ENCODE measurements at regions not wholly inside any gene's neighbourhood (a gene's known extent, or its start where the extent isn't known, plus 50 kb on each side); places are given as distances from the start of the nearest gene placed in this dataset.

DNA sequence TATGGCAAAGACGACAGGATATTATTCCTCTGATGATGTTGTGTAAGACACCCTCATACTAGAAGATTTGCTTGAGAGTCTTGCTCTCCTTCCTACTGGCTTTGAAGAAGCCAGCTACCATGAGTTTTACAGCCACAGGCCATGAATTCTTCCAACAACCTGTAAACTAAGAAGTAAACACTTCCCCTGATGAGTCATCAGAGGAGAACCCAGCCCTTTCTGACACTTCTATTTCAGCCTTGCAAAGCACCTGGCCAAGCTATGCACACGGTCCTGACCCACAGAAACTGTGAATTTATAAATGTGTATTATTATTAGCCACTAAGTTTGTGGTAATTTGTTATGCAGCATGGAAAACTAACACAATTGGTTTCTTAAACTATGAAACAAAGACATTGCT, 288.8 kb upstream of the ADAMTSL1 start:
- Histone ChIP-seq H3K9me3 (ENCODE audit: control insufficient read depth, insufficient read depth, low read depth, low read length) (no peaks in the 10 kb centered on the region), H3K27me3 (ENCODE audit: control insufficient read depth, insufficient read depth, low read length) (no peaks in the 10 kb centered on the region), H3K79me2 (ENCODE audit: control insufficient read depth, insufficient read depth, low read length) (no peaks in the 10 kb centered on the region), H2AFZ (ENCODE audit: low read length) (no peak overlapping the region), H3K9ac (ENCODE audit: insufficient read depth, low read length) (no peak overlapping the region), H3K36me3 (ENCODE audit: control insufficient read depth, insufficient read depth, low read length) (no peaks in the 10 kb centered on the region), H4K20me1 (ENCODE audit: control insufficient read depth, extremely low read depth, insufficient read depth, low read length) (no peaks in the 10 kb centered on the region), H3K4me3 (replicated peaks in 1 of 4; ENCODE audit: control extremely low read depth in 1 of 4, insufficient read depth in 1 of 4, low read depth in 3 of 4, low read length in 4 of 4) (no peak overlapping the region), H3K27ac (ENCODE audit: insufficient read depth, low read length) (no peak overlapping the region), H3K4me2 (ENCODE audit: extremely low read depth, insufficient read depth, low read length) (no peak overlapping the region), H3K4me1 (ENCODE audit: control insufficient read depth, extremely low read depth, insufficient read depth, low read length) (no peaks in the 10 kb centered on the region)
- DNase-seq (ENCODE audit: low read depth in 2 of 2), result no peak
- TF ChIP-seq, protein P1, sequence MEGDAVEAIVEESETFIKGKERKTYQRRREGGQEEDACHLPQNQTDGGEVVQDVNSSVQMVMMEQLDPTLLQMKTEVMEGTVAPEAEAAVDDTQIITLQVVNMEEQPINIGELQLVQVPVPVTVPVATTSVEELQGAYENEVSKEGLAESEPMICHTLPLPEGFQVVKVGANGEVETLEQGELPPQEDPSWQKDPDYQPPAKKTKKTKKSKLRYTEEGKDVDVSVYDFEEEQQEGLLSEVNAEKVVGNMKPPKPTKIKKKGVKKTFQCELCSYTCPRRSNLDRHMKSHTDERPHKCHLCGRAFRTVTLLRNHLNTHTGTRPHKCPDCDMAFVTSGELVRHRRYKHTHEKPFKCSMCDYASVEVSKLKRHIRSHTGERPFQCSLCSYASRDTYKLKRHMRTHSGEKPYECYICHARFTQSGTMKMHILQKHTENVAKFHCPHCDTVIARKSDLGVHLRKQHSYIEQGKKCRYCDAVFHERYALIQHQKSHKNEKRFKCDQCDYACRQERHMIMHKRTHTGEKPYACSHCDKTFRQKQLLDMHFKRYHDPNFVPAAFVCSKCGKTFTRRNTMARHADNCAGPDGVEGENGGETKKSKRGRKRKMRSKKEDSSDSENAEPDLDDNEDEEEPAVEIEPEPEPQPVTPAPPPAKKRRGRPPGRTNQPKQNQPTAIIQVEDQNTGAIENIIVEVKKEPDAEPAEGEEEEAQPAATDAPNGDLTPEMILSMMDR (conservative IDR thresholded peaks at IDR 0.05 in 1 of 2, IDR thresholded peaks at IDR 0.05 in 1 of 2; ENCODE audit: low read depth in 1 of 2, low read length in 2 of 2), result no peak
- TF ChIP-seq EZH2 (IDR thresholded peaks at IDR 0.05; ENCODE audit: low read length, missing control alignments), result no peak

- H3K4me2 ChIP-seq (ENCODE audit: extremely low read depth, insufficient read depth, low read length), result no peak overlapping the region
- no peak for TF ChIP-seq EZH2 (IDR thresholded peaks at IDR 0.05; ENCODE audit: low read length, missing control alignments)
- TF ChIP-seq, protein P1 (conservative IDR thresholded peaks at IDR 0.05 in 1 of 2, IDR thresholded peaks at IDR 0.05 in 1 of 2; ENCODE audit: low read depth in 1 of 2, low read length in 2 of 2), result no peak
These were observed 285.0 kb upstream of the ADAMTSL1 start for GRCh38 chr9:18188971-18189370.

GRCh38 chr9:18189871-18190670, 283.9 kb upstream of the ADAMTSL1 start:
- TF ChIP-seq, protein P1 (conservative IDR thresholded peaks at IDR 0.05 in 1 of 2, IDR thresholded peaks at IDR 0.05 in 1 of 2; ENCODE audit: low read depth in 1 of 2, low read length in 2 of 2), result no peak
- TF ChIP-seq EZH2 (IDR thresholded peaks at IDR 0.05; ENCODE audit: low read length, missing control alignments), result no peak
- no peak overlapping the region for H3K27ac ChIP-seq (ENCODE audit: insufficient read depth, low read length)
- H3K36me3 ChIP-seq (ENCODE audit: control insufficient read depth, insufficient read depth, low read length), result no peaks in the 10 kb centered on the region
- no peak overlapping the region for H3K4me3 ChIP-seq (replicated peaks in 1 of 4; ENCODE audit: control extremely low read depth in 1 of 4, insufficient read depth in 1 of 4, low read depth in 3 of 4, low read length in 4 of 4)
- peak in 1 of 2 donors; percentile 17 for DNase-seq (ENCODE audit: low read depth in 2 of 2)
- H3K9ac ChIP-seq (ENCODE audit: insufficient read depth, low read length), result no peak overlapping the region
- no peaks in the 10 kb centered on the region for H3K4me1 ChIP-seq (ENCODE audit: control insufficient read depth, extremely low read depth, insufficient read depth, low read length)
- H3K79me2 ChIP-seq (ENCODE audit: control insufficient read depth, insufficient read depth, low read length), result no peaks in the 10 kb centered on the region
- no peaks in the 10 kb centered on the region for H4K20me1 ChIP-seq (ENCODE audit: control insufficient read depth, extremely low read depth, insufficient read depth, low read length)
- H3K27me3 ChIP-seq (ENCODE audit: control insufficient read depth, insufficient read depth, low read length), result no peaks in the 10 kb centered on the region
- no peaks in the 10 kb centered on the region for H3K9me3 ChIP-seq (ENCODE audit: control insufficient read depth, insufficient read depth, low read depth, low read length)
- no peak overlapping the region for H3K4me2 ChIP-seq (ENCODE audit: extremely low read depth, insufficient read depth, low read length)
- H2AFZ ChIP-seq (ENCODE audit: low read length), result no peak overlapping the region

More at GRCh38 chr9:18188971-18189370, 285.0 kb upstream of the ADAMTSL1 start:
- H3K4me3 ChIP-seq (replicated peaks in 1 of 4; ENCODE audit: control extremely low read depth in 1 of 4, insufficient read depth in 1 of 4, low read depth in 3 of 4, low read length in 4 of 4), result no peak overlapping the region
- H3K79me2 ChIP-seq (ENCODE audit: control insufficient read depth, insufficient read depth, low read length), result no peaks in the 10 kb centered on the region
- H3K27me3 ChIP-seq (ENCODE audit: control insufficient read depth, insufficient read depth, low read length), result no peaks in the 10 kb centered on the region
- H3K9me3 ChIP-seq (ENCODE audit: control insufficient read depth, insufficient read depth, low read depth, low read length), result no peaks in the 10 kb centered on the region
- H3K27ac ChIP-seq (ENCODE audit: insufficient read depth, low read length), result no peak overlapping the region
- H3K4me1 ChIP-seq (ENCODE audit: control insufficient read depth, extremely low read depth, insufficient read depth, low read length), result no peaks in the 10 kb centered on the region
- H3K9ac ChIP-seq (ENCODE audit: insufficient read depth, low read length), result no peak overlapping the region
- no peak for DNase-seq (ENCODE audit: low read depth in 2 of 2)
- no peaks in the 10 kb centered on the region for H3K36me3 ChIP-seq (ENCODE audit: control insufficient read depth, insufficient read depth, low read length)
- H2AFZ ChIP-seq (ENCODE audit: low read length), result no peak overlapping the region
- no peaks in the 10 kb centered on the region for H4K20me1 ChIP-seq (ENCODE audit: control insufficient read depth, extremely low read depth, insufficient read depth, low read length)
